ENCODE measurements at regions not wholly inside any gene's neighbourhood (a gene's known extent, or its start where the extent isn't known, plus 50 kb on each side); places are given as distances from the start of the nearest gene placed in this dataset.
A peak's percentile ranks its signal among the peaks of the same experiment; 100 is the strongest.
"Not testable (repeated sequence)": the region's sequence is repeated elsewhere in the genome, so short reads cannot be mapped to it uniquely, and the experiment has no call there.

DNA sequence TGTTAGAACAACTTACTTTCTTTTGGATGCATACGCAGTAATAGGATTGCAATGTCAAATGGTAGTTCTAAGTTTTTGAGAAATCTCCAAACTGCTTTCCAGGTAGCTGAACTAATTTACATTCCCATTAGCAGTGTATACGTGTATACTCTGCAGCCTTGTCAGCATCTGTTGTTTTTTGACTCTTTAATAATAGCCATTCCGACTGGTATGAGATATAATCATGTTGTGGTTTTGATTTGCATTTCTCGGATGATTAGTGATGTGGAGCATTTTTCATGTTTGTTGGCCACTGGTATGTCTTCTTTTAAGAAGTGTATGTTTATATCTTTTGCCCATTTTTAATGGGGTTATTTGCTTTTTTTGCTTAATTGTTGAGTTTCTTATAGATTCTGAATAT, 76.9 kb upstream of the HNRNPA1L2 start:
- not testable (repeated sequence) for DNase-seq (ENCODE audit: low read depth); H3K4me3 ChIP-seq (ENCODE audit: low read depth, low read length)

DNA sequence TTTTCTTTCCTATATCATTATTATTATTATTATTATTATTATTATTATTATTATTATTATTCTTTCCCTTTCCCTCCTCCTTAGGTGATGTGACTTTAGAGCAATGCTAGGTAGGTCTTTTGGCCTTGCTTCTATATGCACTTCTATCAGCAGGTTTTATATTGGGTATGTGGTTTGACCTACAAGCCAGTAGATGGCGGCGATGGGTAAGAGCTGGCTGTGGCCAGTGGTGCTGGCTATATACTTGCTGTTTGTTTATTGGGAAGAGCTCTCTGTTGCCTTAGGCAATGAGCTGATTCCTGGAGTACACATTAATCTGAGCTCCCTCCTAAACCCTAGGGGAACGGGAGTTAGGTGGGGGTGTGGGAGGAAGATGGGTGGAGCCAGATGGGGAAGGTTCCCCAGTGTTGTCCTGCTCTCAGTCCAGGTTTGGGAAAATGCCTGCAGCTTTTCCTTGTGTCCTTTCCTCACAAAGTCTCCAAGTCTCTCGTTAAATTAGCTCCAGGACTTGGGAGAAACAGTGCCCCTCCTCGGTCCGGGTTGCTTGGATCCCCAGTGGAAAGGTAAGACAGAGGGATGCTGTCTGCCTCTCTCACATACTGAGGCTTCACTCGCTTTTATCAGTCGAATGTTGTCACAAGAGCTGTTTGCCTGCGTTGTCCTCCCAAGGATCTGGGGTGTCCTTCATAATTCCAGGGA, 72.2 kb upstream of the HNRNPA1L2 start:
- DNase-seq (ENCODE audit: low read depth); H3K4me3 ChIP-seq (ENCODE audit: low read depth, low read length): not testable (repeated sequence)
- TF ChIP-seq, protein P1, sequence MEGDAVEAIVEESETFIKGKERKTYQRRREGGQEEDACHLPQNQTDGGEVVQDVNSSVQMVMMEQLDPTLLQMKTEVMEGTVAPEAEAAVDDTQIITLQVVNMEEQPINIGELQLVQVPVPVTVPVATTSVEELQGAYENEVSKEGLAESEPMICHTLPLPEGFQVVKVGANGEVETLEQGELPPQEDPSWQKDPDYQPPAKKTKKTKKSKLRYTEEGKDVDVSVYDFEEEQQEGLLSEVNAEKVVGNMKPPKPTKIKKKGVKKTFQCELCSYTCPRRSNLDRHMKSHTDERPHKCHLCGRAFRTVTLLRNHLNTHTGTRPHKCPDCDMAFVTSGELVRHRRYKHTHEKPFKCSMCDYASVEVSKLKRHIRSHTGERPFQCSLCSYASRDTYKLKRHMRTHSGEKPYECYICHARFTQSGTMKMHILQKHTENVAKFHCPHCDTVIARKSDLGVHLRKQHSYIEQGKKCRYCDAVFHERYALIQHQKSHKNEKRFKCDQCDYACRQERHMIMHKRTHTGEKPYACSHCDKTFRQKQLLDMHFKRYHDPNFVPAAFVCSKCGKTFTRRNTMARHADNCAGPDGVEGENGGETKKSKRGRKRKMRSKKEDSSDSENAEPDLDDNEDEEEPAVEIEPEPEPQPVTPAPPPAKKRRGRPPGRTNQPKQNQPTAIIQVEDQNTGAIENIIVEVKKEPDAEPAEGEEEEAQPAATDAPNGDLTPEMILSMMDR (IDR thresholded peaks at IDR 0.05; ENCODE audit: control insufficient read depth, extremely low read depth, insufficient read depth): peak; percentile 33

DNA sequence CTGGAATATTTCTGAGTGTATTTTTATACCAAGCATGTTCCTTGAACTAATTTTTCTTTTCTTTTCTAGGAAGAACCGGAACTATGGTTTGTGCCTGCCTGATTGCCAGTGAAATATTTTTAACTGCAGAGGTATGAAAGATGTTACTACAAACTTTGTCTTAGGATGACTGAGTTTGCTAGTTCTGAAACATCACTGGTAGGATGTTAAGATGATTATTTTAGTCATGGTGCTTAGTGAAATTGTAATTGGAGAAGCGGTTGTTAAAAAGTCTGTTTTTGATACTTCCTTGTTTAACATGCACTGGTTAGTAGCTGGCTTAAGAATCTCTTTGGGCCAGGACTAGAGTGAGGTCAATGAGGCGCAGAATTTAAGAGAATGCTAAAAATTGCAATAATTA, 71.1 kb upstream of the HNRNPA1L2 start:
- DNase-seq (ENCODE audit: low read depth); H3K4me3 ChIP-seq (ENCODE audit: low read depth, low read length): not testable (repeated sequence)

DNA sequence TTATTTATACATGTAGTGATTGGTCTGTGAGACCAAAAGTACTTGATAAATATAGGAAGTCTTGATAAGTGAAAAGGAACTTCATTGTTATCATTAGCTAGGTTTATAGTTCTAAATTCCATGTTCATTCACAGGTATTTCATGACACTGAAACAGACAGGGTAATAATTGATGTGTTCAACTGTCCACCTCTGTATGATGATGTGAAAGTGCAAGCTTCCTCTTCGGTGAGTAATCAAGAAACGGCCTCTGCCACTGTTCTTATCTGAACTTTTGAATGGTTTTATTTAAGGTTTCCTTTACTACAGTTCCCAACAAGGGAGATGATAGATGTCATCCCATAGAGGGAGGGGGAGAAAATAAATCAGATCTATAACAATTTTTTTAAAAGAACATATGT, 59.3 kb upstream of the HNRNPA1L2 start:
- not testable (repeated sequence) for DNase-seq (ENCODE audit: low read depth); H3K4me3 ChIP-seq (ENCODE audit: low read depth, low read length)
